ENCODE measurements at regions not wholly inside any gene's neighbourhood (a gene's known extent, or its start where the extent isn't known, plus 50 kb on each side); places are given as distances from the start of the nearest gene placed in this dataset.

DNA sequence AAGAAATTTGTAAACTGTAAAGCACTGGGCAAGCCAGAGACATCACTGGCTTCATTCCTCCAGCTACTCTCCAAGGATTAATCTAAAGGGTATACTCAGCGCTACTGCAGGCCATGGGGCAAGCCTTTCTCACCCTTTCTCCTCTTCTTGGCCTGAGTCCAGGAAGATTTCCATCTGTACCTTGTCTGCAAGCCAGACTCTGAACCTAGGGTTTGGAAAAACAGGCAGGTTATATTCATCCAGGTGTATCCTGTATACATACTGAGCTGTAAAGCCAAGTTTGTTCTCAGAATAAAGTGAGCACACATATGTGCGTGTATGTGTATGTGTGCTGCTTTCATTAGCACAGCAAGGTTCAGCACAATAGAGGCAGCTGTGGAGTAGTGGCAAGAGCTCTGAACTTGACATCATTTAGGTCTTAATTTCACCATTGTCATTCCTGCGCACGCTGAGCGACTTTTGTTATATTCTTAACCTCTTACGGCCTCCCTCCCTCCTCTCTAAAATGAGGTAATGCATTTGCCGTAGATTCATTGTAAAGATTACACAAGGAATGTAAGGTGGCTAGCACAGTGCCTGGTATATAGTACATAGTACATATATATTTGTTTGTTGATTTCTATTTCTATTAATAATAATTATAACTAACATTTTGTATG, 128.1 kb upstream of the JUN start:
- peak; percentile 27 for DNase-seq

DNA sequence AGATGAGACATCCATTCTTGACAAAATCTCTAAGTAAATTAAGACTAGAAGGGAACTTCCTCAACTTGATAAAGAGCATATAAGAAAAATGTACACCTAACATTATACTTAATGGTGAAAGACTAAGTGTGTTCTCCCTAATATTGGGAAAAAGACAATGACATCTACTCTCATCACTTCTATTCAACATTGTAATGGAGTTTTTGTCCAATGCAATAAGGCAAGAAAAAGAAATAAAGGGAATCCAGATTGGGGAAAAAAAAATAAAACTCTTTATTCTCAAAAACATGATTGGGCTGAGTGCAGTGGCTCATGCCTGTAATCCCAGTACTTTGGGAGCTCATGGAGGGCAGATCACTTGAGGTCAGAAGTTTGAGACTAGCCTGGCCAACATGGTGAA, 131.1 kb upstream of the JUN start:
- no peak for DNase-seq

DNA sequence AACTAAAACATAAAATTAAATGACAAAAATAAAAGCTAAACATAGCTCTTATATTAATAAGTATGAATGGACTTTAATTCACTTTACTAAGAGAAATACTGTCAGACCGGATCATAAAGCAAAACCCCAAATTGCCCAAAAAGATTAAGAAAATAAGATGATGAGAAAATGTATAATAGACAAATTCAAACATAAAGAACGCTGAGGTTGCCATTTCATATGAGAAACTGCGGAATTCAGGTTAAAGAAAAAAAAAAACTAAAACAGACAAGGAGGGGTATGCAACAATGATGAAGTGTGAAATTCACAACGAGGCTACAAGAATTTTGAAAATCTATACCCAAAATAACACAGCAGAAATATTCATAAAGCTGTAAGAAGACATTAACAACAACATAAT, 133.6 kb upstream of the JUN start:
- DNase-seq: no peak

DNA sequence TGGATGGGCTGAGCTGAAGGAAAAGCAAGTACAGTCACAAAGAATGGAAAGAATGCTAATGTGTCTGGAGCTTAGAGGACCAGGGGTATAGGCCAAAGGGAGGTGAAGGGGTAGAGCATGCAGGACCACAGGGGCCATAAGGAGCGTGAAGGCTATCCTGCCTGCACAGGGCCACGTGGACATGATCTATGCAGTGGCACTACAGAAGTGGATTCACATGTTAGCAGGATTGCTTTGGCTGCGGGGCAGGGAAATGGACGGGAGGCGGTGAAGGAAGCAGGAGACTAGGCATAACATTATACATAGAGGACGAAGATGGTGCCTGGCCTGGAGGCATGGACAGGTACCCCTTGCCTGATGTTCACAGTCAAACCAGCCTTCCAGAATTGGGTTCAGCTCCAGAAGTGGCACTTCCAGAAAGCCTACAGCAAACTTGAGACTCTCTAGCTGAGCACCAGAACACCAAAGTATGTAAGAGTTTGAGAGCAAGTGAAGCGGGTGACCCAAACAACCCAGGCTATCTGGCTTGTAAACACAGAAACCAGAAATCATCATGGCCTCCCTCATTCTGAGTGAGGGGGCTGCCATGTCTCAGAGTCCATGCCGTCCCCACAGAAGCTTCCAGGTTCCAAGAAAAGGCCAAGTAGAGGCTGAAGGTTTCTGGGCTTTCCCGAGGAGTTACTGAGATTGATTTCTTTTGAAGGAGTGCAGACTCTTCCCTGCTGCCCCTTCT, 135.5 kb upstream of the JUN start:
- no peak for DNase-seq

DNA sequence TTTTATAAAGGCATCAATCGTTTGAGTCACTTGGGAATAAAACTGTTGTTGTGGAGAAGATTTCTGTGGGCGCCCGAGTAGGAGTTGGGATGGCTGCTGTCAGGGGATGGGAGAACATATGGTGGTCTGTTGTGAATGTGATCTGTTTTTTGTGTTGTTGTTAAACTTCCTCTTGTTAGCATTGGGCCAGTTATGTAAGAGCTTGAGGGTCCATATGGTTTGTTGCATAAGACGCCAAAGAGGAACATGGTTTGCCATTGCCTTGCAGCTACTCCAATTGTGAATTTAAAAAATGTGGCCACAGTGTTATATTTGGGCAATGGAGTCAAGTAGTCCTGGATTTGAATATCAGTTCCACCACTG, 136.1 kb upstream of the JUN start:
- no peak for DNase-seq

DNA sequence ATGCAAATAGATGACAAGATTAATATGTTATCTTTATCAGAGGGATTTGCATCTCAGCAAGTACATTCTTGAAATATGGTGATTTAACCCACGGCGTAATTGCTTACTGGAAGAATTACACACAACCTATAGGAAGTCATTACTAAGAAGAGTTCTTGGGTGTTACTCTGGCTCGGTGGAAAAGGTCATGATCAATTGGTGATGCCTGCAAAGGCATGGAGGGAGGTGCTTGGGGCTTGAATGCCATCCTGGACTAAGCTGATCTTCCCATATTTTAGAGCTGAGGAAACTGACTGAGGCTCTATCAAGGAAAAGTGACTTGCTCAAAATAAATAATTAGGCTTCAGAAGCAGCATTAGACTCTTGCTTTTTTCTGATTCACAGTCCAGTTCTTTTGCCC, 137.5 kb upstream of the JUN start:
- DNase-seq: no peak

DNA sequence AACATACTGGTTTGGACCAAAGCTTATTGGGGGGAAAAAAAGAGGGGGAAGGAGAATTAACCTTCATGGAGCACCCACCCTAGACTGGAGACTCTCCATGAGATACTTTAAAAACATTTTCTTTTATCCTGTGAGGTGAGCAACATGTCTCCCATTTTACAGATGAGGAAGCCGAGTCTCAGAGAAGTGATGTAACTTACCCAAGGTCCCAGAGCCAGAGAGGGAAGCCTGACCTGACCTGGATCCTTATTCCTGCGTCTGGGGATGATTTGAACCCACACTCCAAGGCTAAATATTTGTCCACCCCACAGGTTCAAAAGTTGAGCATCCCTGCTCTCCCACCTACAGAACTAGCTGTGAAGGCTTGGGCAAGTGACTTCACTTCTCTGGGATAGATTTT, 137.9 kb upstream of the JUN start:
- DNase-seq: no peak

DNA sequence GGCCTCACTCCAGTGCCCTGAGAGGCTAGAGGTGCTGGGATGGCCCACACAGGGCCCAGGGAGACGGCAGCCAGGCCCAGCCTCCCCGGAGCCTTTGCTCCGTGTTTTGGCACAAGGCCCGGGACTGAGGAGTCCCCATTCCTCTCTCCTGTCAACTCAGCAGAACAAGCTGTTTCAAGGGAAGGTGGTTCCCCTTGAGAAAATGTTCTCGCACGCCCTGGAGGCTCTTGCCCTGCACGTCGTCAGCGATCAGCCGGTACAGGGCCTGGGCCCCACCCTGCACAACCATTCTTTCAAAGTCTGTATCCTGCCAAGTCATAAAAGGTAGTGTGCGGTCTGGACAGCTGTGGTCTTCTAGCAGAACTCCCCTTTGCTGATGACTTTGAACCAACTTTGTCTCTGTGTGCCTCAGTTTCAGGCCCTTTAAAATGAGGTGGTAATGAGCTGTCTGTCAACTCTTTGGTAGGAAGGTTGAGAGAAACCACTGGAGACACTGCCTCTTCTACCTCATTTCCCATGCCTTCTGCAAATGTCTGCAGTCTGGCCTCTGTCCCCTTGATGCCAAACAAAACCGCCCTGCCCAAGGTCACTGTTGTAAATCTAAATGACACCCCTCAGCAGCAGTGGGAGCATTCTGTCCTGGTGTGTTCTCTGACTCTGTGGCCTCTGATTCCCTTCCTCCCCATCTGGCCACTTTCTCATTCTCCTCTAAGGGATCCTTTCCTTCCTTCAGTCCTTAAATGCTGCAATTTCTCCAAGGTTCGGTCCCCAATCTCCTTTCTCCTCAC, 138.6 kb upstream of the JUN start:
- DNase-seq: no peak

DNA sequence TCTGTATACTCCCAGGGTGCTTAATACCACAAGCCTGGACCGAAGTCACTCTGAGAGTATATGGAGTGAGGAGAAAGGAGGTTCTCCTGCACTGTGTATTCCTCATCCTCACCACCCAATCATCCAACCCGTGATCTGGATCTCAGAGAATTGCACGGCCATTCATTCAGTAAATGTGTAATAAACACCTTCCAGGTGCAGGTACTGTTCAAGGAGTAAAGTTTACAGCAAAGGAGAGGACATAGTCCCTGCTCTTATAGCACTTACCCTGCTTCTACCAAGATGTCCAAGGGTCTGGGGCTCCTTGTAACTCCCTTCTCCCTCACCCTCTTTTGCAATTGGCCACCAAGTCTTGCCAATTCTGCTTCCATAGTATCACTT, 139.2 kb upstream of the JUN start:
- no peak for DNase-seq

DNA sequence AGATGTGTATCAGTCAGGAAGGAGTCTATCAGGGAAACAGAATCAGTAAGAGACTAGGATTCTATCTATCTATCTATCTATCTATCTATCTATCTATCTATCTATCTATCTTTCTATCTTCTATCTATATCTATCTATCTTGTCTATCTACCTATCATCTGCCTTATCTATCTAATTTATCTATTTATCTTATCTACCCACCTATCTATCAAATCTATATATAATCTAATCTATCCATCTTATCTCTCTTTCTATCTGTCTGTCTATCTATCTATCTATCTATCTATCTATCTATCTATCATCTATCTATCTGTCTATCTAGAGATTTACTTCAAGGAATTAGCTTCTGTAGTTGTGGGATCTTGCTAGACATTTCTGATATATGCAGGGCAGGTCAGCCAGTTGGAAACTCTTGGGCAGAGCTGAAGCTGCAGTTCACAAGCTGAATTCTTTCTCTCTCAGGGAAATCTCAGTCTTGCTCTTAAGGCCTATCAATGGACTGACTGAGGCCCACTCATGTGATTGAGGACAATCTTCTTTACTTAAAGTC, 140.2 kb upstream of the JUN start:
- no peak for DNase-seq

DNA sequence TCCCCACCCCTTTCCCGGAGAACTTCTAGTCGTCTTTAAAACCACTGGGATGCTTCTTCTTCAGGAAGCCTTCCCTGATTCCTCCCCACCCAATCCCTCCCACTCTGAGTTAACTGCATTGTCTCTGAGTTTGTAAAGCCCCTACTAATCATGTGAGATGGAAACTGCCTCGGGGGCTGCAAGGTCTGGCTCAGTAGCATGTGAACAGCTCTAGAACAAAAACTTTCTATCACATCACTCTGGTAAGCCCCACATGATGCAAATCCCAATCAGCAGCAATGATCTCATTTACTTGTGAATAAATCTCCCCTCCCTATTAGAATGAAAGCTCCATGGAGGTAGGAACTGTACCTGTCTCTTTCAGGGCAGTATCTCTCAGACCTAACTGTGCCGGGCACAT, 141.0 kb upstream of the JUN start:
- DNase-seq: no peak

DNA sequence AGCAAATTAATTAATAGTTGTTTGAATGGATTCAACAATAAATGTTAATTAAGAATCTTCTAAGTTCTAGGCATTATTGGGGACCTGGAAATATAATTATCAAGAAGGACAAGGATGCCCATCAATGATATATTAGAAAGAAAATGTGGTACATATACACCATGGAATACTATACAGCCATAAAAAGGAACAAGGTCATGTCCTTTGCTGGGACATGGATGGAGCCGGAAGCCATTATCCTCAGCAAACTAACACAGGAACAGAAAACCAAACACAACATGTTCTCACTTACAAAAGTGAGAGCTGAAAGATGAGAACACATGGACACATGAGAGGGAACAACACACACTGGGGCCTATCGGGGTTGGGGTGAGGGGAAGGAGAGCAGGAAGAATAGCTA, 141.4 kb upstream of the JUN start:
- no peak for DNase-seq

DNA sequence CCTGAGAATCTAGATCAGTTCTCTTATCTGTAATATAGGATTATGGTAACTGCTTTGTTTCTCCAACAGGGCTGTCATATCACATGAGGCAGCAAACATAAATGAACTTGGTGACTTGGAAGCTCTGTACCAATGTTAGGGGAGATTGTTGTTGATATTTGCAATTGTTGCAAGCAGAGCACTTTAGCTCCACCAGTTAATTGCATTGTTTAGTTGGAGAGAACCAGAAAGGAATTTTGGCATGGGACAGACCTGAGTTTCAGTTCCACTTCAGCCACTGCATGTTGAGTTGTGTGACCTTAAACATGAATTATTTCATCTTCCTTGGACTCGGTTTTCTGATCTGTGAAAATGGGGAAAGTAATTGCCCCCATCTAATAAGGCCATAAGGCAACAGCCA, 142.3 kb upstream of the JUN start:
- DNase-seq: no peak

DNA sequence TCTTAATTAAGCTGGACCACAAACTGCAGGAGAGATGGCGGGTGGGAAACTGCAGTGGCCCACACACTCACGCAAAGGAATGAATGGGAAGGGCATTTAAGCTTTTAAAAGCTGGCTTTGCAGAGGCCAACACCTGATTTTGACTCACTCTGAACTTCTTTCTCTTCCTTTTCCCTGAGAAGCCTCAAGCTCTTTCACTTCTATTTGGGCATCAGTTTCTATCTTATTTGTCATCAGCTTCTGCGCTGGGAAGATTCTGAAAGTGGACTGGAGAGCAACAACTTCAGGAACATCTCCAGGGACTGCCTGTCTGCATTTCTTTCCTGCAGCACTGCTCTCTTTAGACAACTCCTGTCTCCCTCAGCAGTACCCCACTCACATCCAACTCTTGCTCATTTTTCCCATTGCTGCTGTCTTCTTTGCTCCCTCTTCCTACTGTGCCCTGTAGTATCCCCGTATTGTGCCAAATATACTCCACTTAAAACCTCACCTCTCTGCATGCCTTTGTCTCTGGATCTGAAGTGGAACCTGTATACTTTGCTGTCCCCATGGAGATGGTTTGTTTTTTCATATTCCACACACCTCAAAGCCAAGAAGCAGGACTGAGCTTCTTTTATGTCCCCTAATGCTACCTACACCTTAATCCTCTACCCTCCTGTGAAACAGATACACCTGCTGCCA, 143.3 kb upstream of the JUN start:
- DNase-seq: no peak

DNA sequence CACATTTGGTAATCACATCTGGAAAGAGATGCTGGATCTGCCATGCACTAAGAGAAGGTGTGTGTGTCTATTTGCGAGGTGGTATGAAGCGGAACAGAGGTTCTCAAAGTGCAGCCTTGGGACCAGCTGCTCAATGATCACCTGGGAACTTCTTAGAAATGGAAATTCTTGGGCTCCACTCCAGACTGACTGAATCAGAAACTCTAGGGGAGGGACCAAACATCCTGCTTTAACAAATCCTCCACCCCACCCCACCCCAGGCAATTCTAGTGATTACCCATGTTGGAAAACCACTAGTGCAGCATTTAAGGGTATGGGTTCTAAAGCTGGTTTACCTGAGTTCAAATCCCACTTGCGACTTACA, 143.9 kb upstream of the JUN start:
- DNase-seq: no peak

DNA sequence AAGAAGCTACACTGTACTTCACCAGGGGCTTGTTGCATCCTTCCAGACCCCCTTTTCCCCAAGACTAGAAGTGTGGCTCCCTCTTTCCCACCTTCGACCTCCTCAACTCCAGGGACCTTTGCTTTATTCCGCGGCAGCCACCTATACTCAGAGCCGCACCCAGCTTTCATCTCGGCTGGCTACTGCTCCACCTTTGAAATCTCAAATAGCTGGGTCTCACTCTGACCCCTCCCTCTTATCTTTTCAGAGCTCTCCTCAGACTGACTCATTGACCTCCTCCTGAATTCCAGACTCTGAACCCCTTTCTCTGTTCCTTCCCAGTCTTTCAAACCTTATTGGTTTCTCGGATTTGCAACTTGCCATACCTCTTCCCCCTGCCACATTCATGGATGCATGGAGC, 144.7 kb upstream of the JUN start:
- no peak for DNase-seq

DNA sequence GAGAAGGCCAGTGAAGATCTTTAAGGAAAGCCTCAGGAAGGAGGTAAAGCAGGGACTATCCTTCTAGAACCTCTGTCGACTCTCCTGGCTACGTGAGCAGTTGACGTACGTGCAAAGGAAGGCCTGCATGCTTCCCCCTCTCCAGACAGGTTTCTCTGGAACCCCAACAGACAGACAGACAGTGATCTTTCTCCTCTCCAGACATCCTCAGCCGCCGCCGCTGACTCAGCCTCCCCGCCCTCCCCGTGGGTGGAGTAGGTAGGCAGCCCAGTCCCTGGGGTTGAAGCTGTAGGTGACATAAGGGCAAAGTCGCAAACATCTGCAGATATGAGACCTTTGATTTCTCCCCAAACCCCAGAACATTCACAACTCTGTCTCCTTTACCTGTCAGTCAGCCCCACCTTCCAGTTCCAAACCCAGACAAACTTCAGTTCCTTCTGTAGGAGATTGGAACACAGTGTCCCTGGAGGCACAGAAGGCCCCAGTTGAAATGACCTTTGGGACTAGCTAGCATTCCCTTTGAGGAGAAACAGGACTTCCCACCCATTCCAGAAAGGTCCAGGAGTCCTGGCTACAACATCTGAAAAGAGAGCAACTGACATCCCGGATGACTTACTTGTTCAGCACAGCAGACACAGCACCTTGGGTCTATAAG, 146.0 kb upstream of the JUN start:
- no peak for DNase-seq

DNA sequence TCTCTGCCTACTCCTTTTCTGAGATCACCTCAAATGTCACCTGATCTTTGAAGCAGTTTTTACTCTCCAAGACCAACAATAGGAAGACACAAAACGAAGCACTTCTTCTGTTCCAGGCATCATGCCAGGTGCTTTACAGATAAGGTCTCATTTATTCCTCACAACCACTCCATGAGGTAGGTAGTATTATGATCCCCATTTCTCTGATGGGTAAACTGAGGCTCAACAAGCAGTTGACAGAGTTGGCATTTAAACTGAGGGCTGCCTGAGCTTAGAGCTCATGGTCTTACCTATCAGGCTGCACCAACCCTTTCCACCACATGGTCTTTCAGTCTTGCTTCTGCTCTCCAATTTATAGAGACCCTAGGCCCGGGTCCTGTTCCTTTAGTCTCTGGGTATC, 147.2 kb upstream of the JUN start:
- DNase-seq: no peak

DNA sequence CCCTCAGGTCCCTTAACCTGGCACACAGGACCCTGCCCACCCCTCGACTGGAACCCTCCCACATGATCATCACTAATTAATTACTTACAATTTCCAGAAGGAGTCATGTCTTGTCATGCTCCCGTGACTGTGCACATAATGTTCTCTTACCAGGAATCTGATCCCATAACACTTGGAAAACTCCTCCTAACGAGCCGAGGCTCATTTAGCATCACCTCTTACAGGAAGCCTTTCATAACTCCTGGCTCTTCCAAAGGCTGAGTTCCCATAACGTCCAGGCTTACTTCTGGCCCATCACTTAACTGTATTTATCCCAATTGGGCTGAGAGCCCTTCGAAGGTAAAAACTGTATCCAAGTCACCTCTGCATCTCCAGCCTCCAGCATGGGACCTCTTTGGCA, 147.9 kb upstream of the JUN start:
- no peak for DNase-seq

DNA sequence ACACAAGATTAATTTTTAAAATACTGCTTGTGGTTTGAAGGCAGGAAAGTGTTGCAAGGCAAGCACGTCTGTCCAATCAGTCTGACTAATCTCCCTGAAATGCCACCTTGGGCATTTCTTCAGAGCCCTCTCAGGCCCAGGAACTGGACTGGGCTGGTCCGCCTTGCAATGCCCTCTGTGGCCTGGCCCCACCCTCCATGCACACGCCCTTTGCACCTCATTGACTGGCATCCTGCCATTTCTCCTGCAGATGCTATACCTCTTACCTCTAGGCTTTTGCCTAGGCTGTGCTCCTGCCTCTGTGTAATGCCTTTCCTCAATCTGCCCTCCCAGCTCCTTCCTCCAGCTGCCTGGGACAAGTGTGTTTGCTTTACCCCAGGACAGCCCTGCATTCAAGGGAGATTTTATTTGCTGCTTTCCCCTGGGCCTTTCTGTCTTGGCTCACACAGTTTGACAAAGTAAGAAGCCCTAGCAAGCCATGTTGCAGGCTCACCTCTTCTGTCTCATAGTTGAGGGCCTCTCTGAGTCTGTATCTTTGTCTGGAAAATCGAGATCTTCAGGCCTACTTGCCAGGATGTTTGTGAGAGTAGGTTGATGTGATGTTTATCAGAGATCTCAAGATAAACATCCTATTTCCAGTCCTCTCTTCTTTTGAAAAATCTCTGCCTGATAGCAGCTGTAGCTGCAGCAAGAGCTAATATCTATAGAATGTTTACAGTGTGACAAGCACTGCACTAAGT, 149.2 kb upstream of the JUN start:
- DNase-seq: peak; percentile 83

DNA sequence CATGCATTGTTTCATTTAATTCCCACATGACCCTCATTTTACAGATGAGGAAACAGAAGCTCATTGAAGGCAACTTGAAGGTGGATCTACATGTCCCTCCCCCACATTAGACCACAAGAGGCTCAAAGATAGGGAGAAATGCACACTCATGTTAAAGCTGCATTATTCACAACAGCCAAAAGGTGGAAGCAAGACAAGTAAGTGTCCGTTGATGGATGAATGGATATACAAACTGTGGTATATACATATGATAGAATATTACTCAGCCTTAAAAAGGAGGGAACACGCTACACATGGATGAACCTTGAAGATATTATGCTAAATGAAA, 149.7 kb upstream of the JUN start:
- DNase-seq: no peak

DNA sequence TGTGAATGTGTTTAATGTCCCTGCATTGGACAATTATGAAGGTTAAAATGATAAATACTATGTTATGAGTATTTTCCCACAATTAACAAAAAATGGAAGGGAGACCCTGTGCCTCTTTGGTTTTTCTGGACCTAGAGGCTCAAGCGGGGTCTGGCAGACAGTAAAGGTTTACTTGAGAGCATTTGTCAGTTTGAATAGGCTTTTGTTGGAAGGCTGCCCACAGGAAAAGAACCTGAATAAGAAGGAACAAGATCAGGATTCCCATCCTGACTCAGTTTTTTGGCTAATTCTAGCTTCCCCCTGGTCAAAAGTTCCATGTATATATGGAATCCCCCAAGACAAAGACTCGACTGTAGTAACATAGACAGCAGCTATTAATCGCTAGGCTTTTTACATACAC, 150.9 kb upstream of the JUN start:
- DNase-seq: no peak

DNA sequence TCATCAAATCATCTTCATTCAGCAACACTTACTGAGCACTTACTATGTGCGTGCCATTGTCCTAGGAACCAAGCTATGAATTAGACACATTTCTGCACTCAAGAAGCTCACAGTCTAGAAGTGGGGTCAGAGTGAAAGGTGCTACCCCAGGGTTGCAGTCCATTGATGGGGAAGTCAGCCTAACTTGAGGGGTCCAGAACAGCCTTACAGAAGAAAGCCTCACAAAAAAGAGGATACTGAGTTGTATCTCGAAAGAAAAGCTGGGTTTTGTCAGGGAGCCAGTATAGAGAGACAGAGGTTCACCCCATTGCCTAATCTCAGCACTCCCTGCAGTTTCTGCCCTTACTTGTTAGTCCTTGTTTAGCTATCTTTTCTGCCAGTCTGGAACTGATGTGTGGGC, 153.1 kb upstream of the JUN start:
- DNase-seq: no peak

Measured in NCI-H69 (cell line).